ENCODE measurements at regions not wholly inside any gene's neighbourhood (a gene's known extent, or its start where the extent isn't known, plus 50 kb on each side); places are given as distances from the start of the nearest gene placed in this dataset.

- no peak for TF ChIP-seq CTCF (IDR thresholded peaks at IDR 0.05)
- TF ChIP-seq POLR2A (IDR thresholded peaks at IDR 0.05): no peak
Observed at GRCh38 chr22:45102896-45103420, 60.8 kb upstream of the NUP50 start.

Measured in esophagus squamous epithelium (tissue), 4 donors.